Natural killer cell (primary cell): ENCODE measurements at regions not wholly inside any gene's neighbourhood (a gene's known extent, or its start where the extent isn't known, plus 50 kb on each side); places are given as distances from the start of the nearest gene placed in this dataset.

Experiments used
- ATAC-seq, 3 donors: fragments of 150-1000 bp in 2 of 3; fragments of 200-7000 bp in 1 of 3; cut with Tn5 transposase; 1 replicate in 1 of 3; 2 replicates in 2 of 3; pipeline ENCODE4 v1.10.0; 2021; ENCODE audit warnings: mild to moderate bottlenecking in 2 of 3, moderate library complexity in 2 of 3
- DNase-seq, 2 donors: peaks; one replicate each; pipeline versions ENCODE4 v3.0.0 to v3.0.0-alpha.2; 2013 to 2021; ENCODE audit warnings: mixed read lengths in 1 of 2
- H3K27ac ChIP-seq: one replicate; pipeline ENCODE4 v1.5.1; 2013; ENCODE audit warnings: mild to moderate bottlenecking, low read length
- H3K27me3 ChIP-seq: one replicate; pipeline ENCODE4 v1.6.1; 2013; ENCODE audit warnings: low read length; ENCODE audit not compliant: control insufficient read depth, insufficient read depth
- H3K36me3 ChIP-seq: one replicate; pipeline ENCODE4 v1.6.1; 2013; ENCODE audit warnings: low read length; ENCODE audit not compliant: control insufficient read depth, insufficient read depth
- H3K4me1 ChIP-seq: one replicate; pipeline ENCODE4 v1.6.1; 2013; ENCODE audit warnings: low read length; ENCODE audit not compliant: control insufficient read depth, insufficient read depth
- H3K4me3 ChIP-seq: one replicate; pipeline ENCODE4 v1.5.1; 2013; ENCODE audit warnings: low read length
- H3K9me3 ChIP-seq: one replicate; pipeline ENCODE4 v1.6.1; 2013; ENCODE audit warnings: low read length; ENCODE audit not compliant: control insufficient read depth, insufficient read depth
- H3K27ac Mint-ChIP-seq, 2 donors: one replicate each; pipeline ENCODE4 v1.8.0; 2022; ENCODE audit warnings: mild to moderate bottlenecking in 2 of 2, mixed read lengths in 2 of 2, moderate library complexity in 1 of 2
- H3K27me3 Mint-ChIP-seq, 2 donors: one replicate each; pipeline ENCODE4 v1.8.0; 2022; ENCODE audit warnings: low read depth in 2 of 2, mixed read lengths in 2 of 2
- H3K36me3 Mint-ChIP-seq: one replicate; pipeline ENCODE4 v1.8.0; 2022; ENCODE audit warnings: mixed read lengths
- H3K4me1 Mint-ChIP-seq, 2 donors: one replicate each; pipeline ENCODE4 v1.8.0; 2022; ENCODE audit warnings: mixed read lengths in 2 of 2
- H3K4me3 Mint-ChIP-seq: one replicate; pipeline ENCODE4 v1.8.0; 2022; ENCODE audit warnings: mild to moderate bottlenecking, moderate library complexity, mixed read lengths
- H3K9me3 Mint-ChIP-seq, 2 donors: one replicate each; pipeline ENCODE4 v1.8.0; 2022; ENCODE audit warnings: mixed read lengths in 2 of 2
- WGBS: methylation state at CpG from one replicate; pipeline ENCODE4 v1.1.7; 2013; ENCODE audit warnings: missing lambda C conversion rate; ENCODE audit not compliant: insufficient coverage; 5-methylcytosine and 5-hydroxymethylcytosine counted together
- intact Hi-C: fragments of 100-400 bp; cut with micrococcal nuclease; formaldehyde crosslinking; loops from one replicate; pipeline ENCODE4 v1.14.2; 2022
- TF ChIP-seq, protein P1 (sequence below): fragments of 200-600 bp; IDR thresholded peaks from one replicate; pipeline ENCODE4 v1.8.0; 2022; ENCODE audit warnings: antibody characterized with exemption

DNA sequence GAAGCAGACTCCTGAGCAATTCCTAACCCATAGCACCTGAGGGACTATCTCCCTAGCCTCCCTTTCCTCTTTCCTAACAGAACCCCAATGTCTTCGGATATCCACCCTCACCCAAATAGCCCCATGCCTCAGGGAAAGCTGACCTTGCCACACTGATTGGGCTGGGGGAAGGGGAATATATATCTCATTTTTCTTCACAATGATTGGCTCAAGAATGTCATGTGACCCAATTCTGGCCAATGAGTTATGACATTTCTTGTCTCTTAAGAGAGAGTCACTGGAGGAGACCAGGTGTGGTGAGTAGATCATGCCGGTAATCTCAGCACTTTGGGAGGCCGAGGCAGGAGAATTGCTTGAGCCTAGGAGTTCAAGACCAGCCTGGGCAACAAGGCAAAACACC lies 71.9 kb upstream of the NLK start:
- Mint-ChIP-seq H3K27ac (no peak overlapping the region), H3K27me3 (peaks cover 0 to 7% of the 10 kb centered on the region in 2 donors), H3K4me1 (no peaks in the 10 kb centered on the region), H3K4me3 (no peak overlapping the region), H3K9me3 (no peaks in the 10 kb centered on the region), H3K36me3 (no peaks in the 10 kb centered on the region)
- ATAC-seq (no peak), DNase-seq (no peak)
- no peaks in the 10 kb centered on the region for H3K4me1 ChIP-seq
- H3K36me3 ChIP-seq = no peaks in the 10 kb centered on the region
- no peak overlapping the region for H3K4me3 ChIP-seq
- no peaks in the 10 kb centered on the region for H3K9me3 ChIP-seq
- WGBS = 97% methylated on average over 2 of the region's 3 CpGs
- TF ChIP-seq, protein P1, sequence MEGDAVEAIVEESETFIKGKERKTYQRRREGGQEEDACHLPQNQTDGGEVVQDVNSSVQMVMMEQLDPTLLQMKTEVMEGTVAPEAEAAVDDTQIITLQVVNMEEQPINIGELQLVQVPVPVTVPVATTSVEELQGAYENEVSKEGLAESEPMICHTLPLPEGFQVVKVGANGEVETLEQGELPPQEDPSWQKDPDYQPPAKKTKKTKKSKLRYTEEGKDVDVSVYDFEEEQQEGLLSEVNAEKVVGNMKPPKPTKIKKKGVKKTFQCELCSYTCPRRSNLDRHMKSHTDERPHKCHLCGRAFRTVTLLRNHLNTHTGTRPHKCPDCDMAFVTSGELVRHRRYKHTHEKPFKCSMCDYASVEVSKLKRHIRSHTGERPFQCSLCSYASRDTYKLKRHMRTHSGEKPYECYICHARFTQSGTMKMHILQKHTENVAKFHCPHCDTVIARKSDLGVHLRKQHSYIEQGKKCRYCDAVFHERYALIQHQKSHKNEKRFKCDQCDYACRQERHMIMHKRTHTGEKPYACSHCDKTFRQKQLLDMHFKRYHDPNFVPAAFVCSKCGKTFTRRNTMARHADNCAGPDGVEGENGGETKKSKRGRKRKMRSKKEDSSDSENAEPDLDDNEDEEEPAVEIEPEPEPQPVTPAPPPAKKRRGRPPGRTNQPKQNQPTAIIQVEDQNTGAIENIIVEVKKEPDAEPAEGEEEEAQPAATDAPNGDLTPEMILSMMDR = no peak
- peaks cover 3% of the 10 kb centered on the region for H3K27me3 ChIP-seq
- H3K27ac ChIP-seq = no peak overlapping the region
- intact Hi-C loops = no loop called here

DNA sequence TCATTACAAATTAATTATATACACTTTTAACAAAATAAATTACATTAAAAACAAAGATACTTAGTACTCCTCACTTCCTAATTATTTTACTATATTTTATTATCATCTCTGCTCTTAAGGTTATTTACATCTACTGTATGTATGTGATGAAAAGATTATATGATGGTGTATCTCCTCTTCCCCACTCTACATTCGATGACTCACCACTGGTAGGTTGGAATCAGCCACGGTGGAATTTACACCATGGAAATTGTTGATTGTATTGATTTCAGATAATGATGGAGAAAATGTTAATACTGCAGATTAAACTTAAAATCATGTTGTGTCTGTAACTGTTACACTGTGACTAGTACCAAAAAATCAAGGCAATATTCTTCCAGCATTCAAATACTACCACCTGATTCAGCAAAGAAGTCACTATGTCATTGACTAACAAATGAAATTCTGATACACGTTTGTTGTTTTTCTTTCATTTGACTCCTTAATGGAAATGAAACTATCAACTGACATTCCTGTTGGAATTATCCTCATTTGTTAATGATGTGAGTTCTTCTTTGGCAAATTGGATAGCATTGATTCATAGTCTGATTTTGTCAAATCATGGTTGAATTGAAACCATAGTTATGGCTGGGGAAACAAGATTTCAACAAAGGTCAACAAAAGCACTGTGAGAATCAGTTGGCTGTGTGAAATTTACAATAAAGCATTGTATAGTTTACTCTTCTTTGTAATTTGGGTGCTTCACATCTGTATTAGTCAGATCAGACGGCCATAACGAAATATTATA lies 69.0 kb upstream of the NLK start:
- Histone ChIP-seq H3K27ac (no peak overlapping the region), H3K4me1 (no peaks in the 10 kb centered on the region), H3K36me3 (no peaks in the 10 kb centered on the region), H3K27me3 (peaks cover 3% of the 10 kb centered on the region), H3K4me3 (no peak overlapping the region), H3K9me3 (no peaks in the 10 kb centered on the region)
- 86% methylated on average over 3 of the region's 5 CpGs for WGBS
- TF ChIP-seq, protein P1 = no peak
- Mint-ChIP-seq H3K4me3 (no peak overlapping the region), H3K9me3 (no peaks in the 10 kb centered on the region), H3K4me1 (no peaks in the 10 kb centered on the region), H3K27ac (no peak overlapping the region), H3K27me3 (peaks cover 0 to 7% of the 10 kb centered on the region in 2 donors), H3K36me3 (no peaks in the 10 kb centered on the region)
- no peak for DNase-seq
- intact Hi-C loops = no loop called here
- no peak for ATAC-seq

DNA sequence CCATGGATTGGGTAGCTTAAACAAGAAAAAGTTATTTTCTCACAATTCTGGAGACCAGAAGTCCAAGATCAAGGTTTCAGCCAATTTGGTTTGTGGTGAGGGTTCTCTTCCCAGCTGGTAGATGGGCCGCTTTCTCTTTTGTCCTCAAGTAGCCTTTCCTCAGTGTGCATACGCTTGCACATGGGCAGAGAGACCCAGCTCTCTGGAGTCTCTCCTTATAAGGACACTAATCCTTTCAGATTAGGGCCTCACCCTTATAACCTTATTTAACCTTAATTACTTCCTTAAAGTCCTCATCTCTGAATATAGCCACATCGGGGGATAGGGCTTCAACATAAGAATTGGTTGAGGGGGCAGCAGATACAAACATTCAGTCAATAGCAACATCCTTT lies 68.4 kb upstream of the NLK start:
- Mint-ChIP-seq H3K27ac (no peak overlapping the region), H3K4me3 (no peak overlapping the region), H3K4me1 (no peaks in the 10 kb centered on the region), H3K9me3 (no peaks in the 10 kb centered on the region), H3K36me3 (no peaks in the 10 kb centered on the region), H3K27me3 (peaks cover 0 to 8% of the 10 kb centered on the region in 2 donors)
- TF ChIP-seq, protein P1 = no peak
- Histone ChIP-seq H3K9me3 (no peaks in the 10 kb centered on the region), H3K27me3 (peaks cover 3% of the 10 kb centered on the region), H3K4me3 (no peak overlapping the region), H3K36me3 (no peaks in the 10 kb centered on the region), H3K4me1 (no peaks in the 10 kb centered on the region), H3K27ac (no peak overlapping the region)
- 83% methylated on average over 2 of the region's 3 CpGs for WGBS
- ATAC-seq (no peak), DNase-seq (no peak)
- intact Hi-C loops = no loop called here
